Fibroblast of mammary gland (primary cell): ENCODE measurements at regions not wholly inside any gene's neighbourhood (a gene's known extent, or its start where the extent isn't known, plus 50 kb on each side); places are given as distances from the start of the nearest gene placed in this dataset.
"Not testable (repeated sequence)": the region's sequence is repeated elsewhere in the genome, so short reads cannot be mapped to it uniquely, and the experiment has no call there.

Experiments used
- DNase-seq: peaks from one replicate; pipeline ENCODE4 v3.0.0-alpha.2; 2010; ENCODE audit warnings: low read depth
- H3K4me3 ChIP-seq: 2 replicates; pipeline ENCODE4 v1.5.1; 2011; ENCODE audit warnings: low read depth, mild to moderate bottlenecking, low read length, moderate library complexity; ENCODE audit not compliant: control insufficient read depth
- CTCF ChIP-seq: conservative IDR thresholded peaks from 2 replicates; pipeline ENCODE4 v1.5.1; 2011; ENCODE audit warnings: low read depth, low read length, inconsistent platforms; ENCODE audit not compliant: control insufficient read depth, insufficient read depth

GRCh38 chr16:85517563-85518179 lies 95.5 kb upstream of the GSE1 start:
- no peak for DNase-seq
- TF ChIP-seq CTCF = no peak
- no peak overlapping the region for H3K4me3 ChIP-seq

- TF ChIP-seq CTCF = no peak
- no peak overlapping the region for H3K4me3 ChIP-seq
- no peak for DNase-seq
Measured at GRCh38 chr16:85518398-85519049, 94.6 kb upstream of the GSE1 start.

GRCh38 chr16:85519050-85519440 lies 94.1 kb upstream of the GSE1 start:
- H3K4me3 ChIP-seq, DNase-seq: not testable (repeated sequence)

- H3K4me3 ChIP-seq = no peak overlapping the region
- no peak for TF ChIP-seq CTCF
- no peak for DNase-seq
Measured at GRCh38 chr16:85519540-85520231, 93.4 kb upstream of the GSE1 start.

GRCh38 chr16:85520853-85521521 lies 92.1 kb upstream of the GSE1 start:
- no peak for TF ChIP-seq CTCF
- no peak overlapping the region for H3K4me3 ChIP-seq
- DNase-seq = no peak

- no peak overlapping the region for H3K4me3 ChIP-seq
- DNase-seq = no peak
- no peak for TF ChIP-seq CTCF
Measured at GRCh38 chr16:85521552-85522307, 91.4 kb upstream of the GSE1 start.
